NOMO-1 (cell line): ENCODE measurements at regions not wholly inside any gene's neighbourhood (a gene's known extent, or its start where the extent isn't known, plus 50 kb on each side); places are given as distances from the start of the nearest gene placed in this dataset.
"Not testable (repeated sequence)": the region's sequence is repeated elsewhere in the genome, so short reads cannot be mapped to it uniquely, and the experiment has no call there.

Experiments
- DNase-seq, 2 experiments: peaks; one replicate each; lab custom pipeline; 2025; ENCODE audit not compliant: unreplicated experiment in 2 of 2; lab: John Stamatoyannopoulos, UW

- no peak for DNase-seq
Measured at GRCh38 chr2:236912326-236913120, 173.2 kb upstream of the COPS8 start.

- DNase-seq, result no peak
Measured at GRCh38 chr2:236915186-236915585, 170.5 kb upstream of the COPS8 start.

GRCh38 chr2:236915726-236916125 is 170.0 kb upstream of the COPS8 start:
- DNase-seq, result no peak

GRCh38 chr2:236916181-236916580 is 169.5 kb upstream of the COPS8 start:
- no peak for DNase-seq

GRCh38 chr2:236916651-236917050 is 169.0 kb upstream of the COPS8 start:
- no peak for DNase-seq

- DNase-seq, result no peak
Measured at GRCh38 chr2:236917164-236917563, 168.5 kb upstream of the COPS8 start.

- DNase-seq, result no peak
Measured at GRCh38 chr2:236918545-236918944, 167.1 kb upstream of the COPS8 start.

GRCh38 chr2:236919209-236919608 is 166.5 kb upstream of the COPS8 start:
- DNase-seq, result peak; percentile 54

GRCh38 chr2:236919801-236920379 is 165.8 kb upstream of the COPS8 start:
- DNase-seq, result not testable (repeated sequence)

GRCh38 chr2:236922061-236922460 is 163.6 kb upstream of the COPS8 start:
- DNase-seq, result no peak

- peak; percentile 17 to 38 for DNase-seq
Measured at GRCh38 chr2:236928380-236929037, 157.2 kb upstream of the COPS8 start.

GRCh38 chr2:236932831-236933361 is 152.8 kb upstream of the COPS8 start:
- no peak for DNase-seq

GRCh38 chr2:236934166-236934565 is 151.5 kb upstream of the COPS8 start:
- DNase-seq, result no peak

- DNase-seq, result no peak
Measured at GRCh38 chr2:236934656-236935055, 151.0 kb upstream of the COPS8 start.

GRCh38 chr2:236935083-236935482 is 150.6 kb upstream of the COPS8 start:
- DNase-seq, result no peak

GRCh38 chr2:236935631-236936445 is 149.9 kb upstream of the COPS8 start:
- no peak for DNase-seq

- no peak for DNase-seq
Measured at GRCh38 chr2:236936446-236936940, 149.2 kb upstream of the COPS8 start.

GRCh38 chr2:236938126-236938525 is 147.6 kb upstream of the COPS8 start:
- no peak for DNase-seq

- DNase-seq, result no peak
Measured at GRCh38 chr2:236939271-236939670, 146.4 kb upstream of the COPS8 start.

- DNase-seq, result no peak
Measured at GRCh38 chr2:236939721-236940231, 145.9 kb upstream of the COPS8 start.
